ENCODE measurements at regions not wholly inside any gene's neighbourhood (a gene's known extent, or its start where the extent isn't known, plus 50 kb on each side); places are given as distances from the start of the nearest gene placed in this dataset.

- Histone ChIP-seq H3K4me3 (ENCODE audit: low read depth in 1 of 2, low read length in 2 of 2) (no peak overlapping the region), H3K4me2 (ENCODE audit: insufficient read depth, low read length) (no peak overlapping the region), H3K36me3 (ENCODE audit: insufficient read depth, low read length) (no peaks in the 10 kb centered on the region), H4K20me1 (ENCODE audit: insufficient read depth, low read length) (no peaks in the 10 kb centered on the region), H3K79me2 (ENCODE audit: insufficient read depth, low read length) (no peaks in the 10 kb centered on the region), H2AFZ (ENCODE audit: low read depth, low read length) (no peak overlapping the region), H3K9ac (ENCODE audit: low read depth, low read length) (no peak overlapping the region), H3K4me1 (ENCODE audit: insufficient read depth, low read length) (no peaks in the 10 kb centered on the region), H3K27me3 (ENCODE audit: insufficient read depth, low read length, poor library complexity) (no peaks in the 10 kb centered on the region), H3K27ac (ENCODE audit: low read length) (no peak overlapping the region), H3K9me3 (ENCODE audit: insufficient read depth, low read length, severe bottlenecking) (no peaks in the 10 kb centered on the region)
- no peak for DNase-seq
- no peak for TF ChIP-seq CTCF (IDR thresholded peaks at IDR 0.05; ENCODE audit: borderline replicate concordance, extremely low read depth, low read length, poor library complexity, severe bottlenecking)
- TF ChIP-seq EZH2 (IDR thresholded peaks at IDR 0.05; ENCODE audit: borderline replicate concordance, low read depth, low read length, severe bottlenecking) = no peak
- ATAC-seq (ENCODE audit: insufficient read depth, low read depth) = no peak
These were observed 109.1 kb upstream of the CDC42BPA start for GRCh38 chr1:227427411-227427810.

DNA sequence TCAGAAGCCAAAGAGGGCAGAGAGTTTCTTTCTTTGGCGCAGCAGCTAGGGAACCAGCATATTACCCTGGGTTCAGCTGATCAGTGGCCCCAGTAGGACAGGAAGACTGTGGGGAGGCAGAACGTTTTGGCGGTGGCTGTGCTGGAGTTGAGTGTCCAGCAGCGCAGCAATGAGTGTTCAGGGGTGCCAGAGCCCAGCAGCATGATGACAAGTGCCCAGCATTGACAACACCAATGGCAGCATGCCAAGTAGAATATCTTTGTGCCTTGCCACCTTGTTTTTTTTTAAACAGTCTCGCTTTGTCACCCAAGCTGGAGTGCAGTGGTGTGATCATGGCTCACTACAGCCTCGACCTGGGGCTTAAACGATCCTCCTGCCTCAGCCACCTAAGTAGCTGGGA, 106.7 kb upstream of the CDC42BPA start:
- Histone ChIP-seq H3K27ac (ENCODE audit: low read length) (no peak overlapping the region), H3K27me3 (ENCODE audit: insufficient read depth, low read length, poor library complexity) (peaks cover under 1% of the 10 kb centered on the region), H4K20me1 (ENCODE audit: insufficient read depth, low read length) (no peaks in the 10 kb centered on the region), H3K4me2 (ENCODE audit: insufficient read depth, low read length) (no peak overlapping the region), H3K4me3 (ENCODE audit: low read depth in 1 of 2, low read length in 2 of 2) (no peak overlapping the region), H3K4me1 (ENCODE audit: insufficient read depth, low read length) (no peaks in the 10 kb centered on the region), H3K79me2 (ENCODE audit: insufficient read depth, low read length) (no peaks in the 10 kb centered on the region), H3K9ac (ENCODE audit: low read depth, low read length) (no peak overlapping the region), H3K9me3 (ENCODE audit: insufficient read depth, low read length, severe bottlenecking) (no peaks in the 10 kb centered on the region), H3K36me3 (ENCODE audit: insufficient read depth, low read length) (no peaks in the 10 kb centered on the region), H2AFZ (ENCODE audit: low read depth, low read length) (no peak overlapping the region)
- DNase-seq (no peak), ATAC-seq (ENCODE audit: insufficient read depth, low read depth) (no peak)
- no peak for TF ChIP-seq EZH2 (IDR thresholded peaks at IDR 0.05; ENCODE audit: borderline replicate concordance, low read depth, low read length, severe bottlenecking)
- TF ChIP-seq CTCF (IDR thresholded peaks at IDR 0.05; ENCODE audit: borderline replicate concordance, extremely low read depth, low read length, poor library complexity, severe bottlenecking) = no peak

DNA sequence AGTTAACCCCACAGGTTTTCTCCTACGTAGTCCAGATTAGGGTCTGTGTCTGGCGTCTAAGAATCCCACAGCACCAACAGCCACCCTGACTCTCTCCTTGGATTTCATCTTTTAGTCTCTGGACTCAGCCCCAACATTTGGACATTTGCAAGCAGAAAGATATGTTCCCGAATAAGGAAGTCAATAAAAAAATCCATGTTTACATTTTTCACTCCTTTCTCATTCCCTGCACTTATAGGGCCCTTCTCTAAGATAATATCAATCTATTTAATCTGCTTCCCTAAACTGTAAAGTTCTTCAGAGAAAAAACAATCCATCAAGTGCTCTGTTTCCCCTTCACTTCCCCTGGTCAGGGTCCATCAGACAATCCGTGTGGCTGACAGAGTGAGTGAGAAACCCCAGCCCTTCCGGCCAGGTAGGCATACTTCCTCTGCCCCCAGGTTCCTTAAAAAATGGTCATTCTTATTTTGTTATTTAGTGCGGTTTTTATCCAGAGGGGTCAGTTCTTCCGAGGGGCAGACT, 105.9 kb upstream of the CDC42BPA start:
- no peak overlapping the region for H3K27ac ChIP-seq (ENCODE audit: low read length)

More for the DNA sequence above, 105.9 kb upstream of the CDC42BPA start:
- no peak overlapping the region for H3K4me2 ChIP-seq (ENCODE audit: insufficient read depth, low read length)
- TF ChIP-seq CTCF (IDR thresholded peaks at IDR 0.05; ENCODE audit: borderline replicate concordance, extremely low read depth, low read length, poor library complexity, severe bottlenecking) (no peak), EZH2 (IDR thresholded peaks at IDR 0.05; ENCODE audit: borderline replicate concordance, low read depth, low read length, severe bottlenecking) (no peak)
- DNase-seq (no peak), ATAC-seq (ENCODE audit: insufficient read depth, low read depth) (no peak)
- H3K79me2 ChIP-seq (ENCODE audit: insufficient read depth, low read length) = no peaks in the 10 kb centered on the region
- H3K27me3 ChIP-seq (ENCODE audit: insufficient read depth, low read length, poor library complexity) = peaks cover 5% of the 10 kb centered on the region
- no peaks in the 10 kb centered on the region for H4K20me1 ChIP-seq (ENCODE audit: insufficient read depth, low read length)
- H3K9me3 ChIP-seq (ENCODE audit: insufficient read depth, low read length, severe bottlenecking) = no peaks in the 10 kb centered on the region
- no peak overlapping the region for H3K4me3 ChIP-seq (ENCODE audit: low read depth in 1 of 2, low read length in 2 of 2)
- no peak overlapping the region for H2AFZ ChIP-seq (ENCODE audit: low read depth, low read length)
- no peak overlapping the region for H3K9ac ChIP-seq (ENCODE audit: low read depth, low read length)
- no peaks in the 10 kb centered on the region for H3K36me3 ChIP-seq (ENCODE audit: insufficient read depth, low read length)
- H3K4me1 ChIP-seq (ENCODE audit: insufficient read depth, low read length) = no peaks in the 10 kb centered on the region

Data from DND-41 (cell line).